GM21619 (cell line): ENCODE measurements at regions not wholly inside any gene's neighbourhood (a gene's known extent, or its start where the extent isn't known, plus 50 kb on each side); places are given as distances from the start of the nearest gene placed in this dataset.

Source experiments
- ATAC-seq: cut with Tn5 transposase; IDR thresholded peaks from one replicate; pipeline ENCODE4 v1.9.1; 2021; ENCODE audit not compliant: unreplicated experiment

DNA sequence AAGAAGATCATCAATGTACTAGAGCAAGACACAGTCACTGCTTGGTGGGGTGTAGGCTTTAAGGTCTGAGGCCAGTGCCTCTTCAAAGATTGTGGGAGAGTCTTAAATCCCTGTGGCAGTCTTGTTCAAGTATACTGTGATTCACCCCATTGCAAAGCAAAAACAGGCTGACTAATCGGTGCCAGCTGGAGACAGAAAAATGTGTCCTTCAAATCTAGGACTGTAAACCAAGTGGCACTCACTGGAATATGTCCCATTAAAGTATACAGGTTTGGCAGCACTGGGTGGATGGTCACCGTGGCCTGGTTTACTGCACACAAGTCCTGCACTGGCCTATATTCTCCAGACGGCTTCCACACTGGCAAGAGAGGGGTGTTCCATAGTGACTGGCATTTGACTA lies 1315.3 kb downstream of the TMEM121 start:
- ATAC-seq = no peak

DNA sequence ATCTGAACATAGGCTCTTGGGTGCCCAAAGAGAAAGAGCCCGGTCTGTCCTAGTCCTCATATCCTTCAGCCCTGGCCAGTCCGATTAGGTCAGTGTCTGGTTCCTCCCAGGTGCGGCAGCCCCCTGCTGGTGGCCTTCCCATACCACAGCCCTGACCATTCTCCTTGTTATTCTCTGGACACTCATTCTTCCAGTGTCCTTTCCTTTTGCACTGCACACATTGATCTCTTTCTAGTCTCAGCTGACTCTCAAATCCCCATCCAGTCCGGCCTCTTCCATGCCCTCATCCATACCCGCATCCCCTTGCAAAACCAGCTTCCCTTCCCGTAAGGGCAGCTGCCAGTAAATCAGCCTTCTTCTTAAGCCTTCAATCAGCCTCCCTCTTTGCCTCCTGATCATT lies 1316.3 kb downstream of the TMEM121 start:
- ATAC-seq = no peak

DNA sequence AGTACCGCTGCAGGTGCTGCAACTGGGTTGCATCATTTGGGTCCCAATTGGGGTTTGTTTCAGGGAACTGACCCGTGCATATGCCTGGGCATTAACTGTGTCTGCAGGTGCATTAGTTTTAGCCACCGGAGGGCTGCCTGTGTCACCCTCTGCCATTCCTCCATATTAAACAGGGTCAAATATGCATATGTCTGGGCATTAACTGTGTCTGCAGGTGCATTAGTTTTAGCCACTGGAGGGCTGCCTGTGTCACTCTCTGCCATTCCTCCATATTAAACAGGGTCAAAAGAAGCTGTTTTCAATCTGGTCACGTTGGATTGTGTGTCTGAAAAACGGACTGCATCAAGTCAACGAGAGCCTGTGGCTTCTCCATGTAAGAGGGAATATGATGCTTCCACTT lies 1317.0 kb downstream of the TMEM121 start:
- ATAC-seq = no peak

DNA sequence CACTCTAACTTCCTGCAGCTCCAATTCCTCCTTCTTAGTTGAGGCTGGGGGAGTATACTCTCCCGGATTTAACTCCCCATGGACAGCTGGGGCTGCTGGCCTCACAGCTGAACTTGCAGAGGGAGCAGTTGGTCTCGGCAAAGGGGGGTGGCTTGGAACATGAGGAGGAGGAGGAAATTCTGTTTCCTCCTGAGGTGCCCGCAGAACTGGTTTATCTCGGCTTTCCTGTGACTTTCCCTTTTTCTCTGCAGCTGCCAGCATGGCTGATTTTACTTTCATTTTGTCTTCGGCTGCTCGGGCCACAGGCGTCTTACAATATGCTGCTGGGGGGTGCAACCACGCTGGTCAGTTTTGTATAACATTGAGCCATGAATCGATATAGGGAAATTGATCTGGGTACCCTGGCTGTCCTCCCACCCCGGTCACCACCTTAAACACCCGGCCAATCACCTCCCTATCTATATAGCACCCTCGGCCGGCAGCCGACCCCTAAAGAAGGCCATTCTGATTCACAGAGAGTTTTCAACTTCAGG lies 1317.6 kb downstream of the TMEM121 start:
- ATAC-seq = no peak

DNA sequence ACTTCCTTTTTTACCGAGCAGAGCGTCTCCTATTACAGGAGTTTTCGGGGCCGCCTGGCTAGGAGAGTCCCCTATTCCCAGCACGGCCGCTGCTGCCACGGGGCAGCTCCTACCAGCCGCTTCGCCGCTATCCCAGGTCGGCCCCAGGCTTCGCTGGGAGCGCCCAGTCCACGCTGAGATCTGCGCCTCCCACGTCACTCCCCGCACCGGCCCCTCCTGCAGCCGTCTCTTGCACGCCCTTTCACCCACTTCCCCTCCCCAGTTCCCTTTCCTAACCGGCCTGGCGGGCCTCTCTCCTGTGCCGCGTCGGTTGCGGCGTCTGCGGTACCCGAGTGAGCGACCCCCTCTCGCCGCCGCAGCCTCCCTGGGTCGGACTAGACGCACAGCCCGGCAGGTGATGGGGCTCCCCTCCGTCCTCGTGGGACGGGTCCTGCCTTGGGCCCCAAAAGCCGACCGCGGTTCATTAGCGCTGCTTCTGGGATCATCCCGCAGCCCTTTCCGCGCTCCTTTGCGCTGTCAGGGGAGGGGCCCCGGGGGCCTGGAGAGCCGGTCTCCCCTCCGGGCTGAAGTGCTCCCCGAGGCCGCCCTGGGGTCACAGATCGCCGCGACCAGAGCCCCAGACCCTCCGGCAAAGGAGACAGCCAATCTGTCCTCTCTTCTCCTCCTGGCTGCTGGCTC lies 1318.4 kb downstream of the TMEM121 start:
- ATAC-seq = peak; percentile 30

DNA sequence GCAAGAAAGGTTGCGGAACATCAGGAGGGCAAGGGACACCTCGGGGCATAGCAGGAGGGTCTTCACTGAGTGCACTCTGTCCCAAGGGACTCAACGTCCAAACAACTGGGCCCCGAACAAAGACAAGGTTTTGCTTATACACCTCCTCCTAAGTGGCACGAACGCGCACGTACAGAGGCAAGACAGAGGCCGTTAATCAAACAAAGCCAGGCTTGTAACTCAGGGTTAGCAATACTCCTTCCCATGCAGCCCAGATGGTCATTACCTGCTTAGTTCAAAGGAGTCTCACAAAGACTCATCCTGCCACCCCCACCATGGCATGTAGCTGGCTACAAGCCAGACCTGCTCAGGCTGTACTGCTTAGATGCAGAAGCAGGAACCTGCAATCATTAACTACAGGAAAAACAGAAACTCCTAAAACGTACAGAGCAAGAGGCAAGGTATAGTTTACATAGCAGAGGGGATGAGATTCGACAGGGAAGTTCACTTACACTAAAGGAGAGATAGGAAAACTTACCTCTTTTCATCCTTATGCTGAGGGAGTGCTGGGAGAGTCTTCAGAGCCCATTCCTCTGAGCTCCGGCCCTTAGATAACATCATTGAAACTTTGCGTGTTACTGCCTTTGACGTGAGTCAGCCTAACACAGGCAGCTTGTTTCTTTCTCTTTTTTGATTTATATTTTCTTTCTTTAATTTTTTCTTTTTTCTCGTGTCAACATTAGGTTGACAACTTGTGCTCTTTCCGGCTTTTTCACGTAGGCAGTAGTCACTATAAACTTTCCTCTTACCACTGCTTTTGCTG lies 1319.1 kb downstream of the TMEM121 start:
- peak; percentile 46 for ATAC-seq

DNA sequence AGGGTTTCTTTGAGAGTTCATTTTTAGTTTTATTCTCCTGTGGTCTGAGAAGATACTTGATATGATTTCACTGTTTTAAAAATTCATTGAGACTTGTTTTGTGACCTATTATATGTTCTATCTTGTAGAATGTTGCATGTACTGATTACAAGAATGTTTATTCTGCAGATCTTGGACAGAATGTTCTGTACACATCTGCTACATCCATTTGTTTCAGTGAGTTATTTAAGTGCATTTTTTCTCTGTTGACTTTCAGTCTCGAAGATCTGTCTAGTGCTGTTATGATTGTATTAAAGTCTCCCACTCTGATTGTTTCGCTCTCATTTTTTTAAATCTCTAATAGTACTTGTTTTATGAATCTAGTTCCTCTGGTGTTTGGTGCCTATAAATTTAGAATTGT lies 1319.8 kb downstream of the TMEM121 start:
- no peak for ATAC-seq

DNA sequence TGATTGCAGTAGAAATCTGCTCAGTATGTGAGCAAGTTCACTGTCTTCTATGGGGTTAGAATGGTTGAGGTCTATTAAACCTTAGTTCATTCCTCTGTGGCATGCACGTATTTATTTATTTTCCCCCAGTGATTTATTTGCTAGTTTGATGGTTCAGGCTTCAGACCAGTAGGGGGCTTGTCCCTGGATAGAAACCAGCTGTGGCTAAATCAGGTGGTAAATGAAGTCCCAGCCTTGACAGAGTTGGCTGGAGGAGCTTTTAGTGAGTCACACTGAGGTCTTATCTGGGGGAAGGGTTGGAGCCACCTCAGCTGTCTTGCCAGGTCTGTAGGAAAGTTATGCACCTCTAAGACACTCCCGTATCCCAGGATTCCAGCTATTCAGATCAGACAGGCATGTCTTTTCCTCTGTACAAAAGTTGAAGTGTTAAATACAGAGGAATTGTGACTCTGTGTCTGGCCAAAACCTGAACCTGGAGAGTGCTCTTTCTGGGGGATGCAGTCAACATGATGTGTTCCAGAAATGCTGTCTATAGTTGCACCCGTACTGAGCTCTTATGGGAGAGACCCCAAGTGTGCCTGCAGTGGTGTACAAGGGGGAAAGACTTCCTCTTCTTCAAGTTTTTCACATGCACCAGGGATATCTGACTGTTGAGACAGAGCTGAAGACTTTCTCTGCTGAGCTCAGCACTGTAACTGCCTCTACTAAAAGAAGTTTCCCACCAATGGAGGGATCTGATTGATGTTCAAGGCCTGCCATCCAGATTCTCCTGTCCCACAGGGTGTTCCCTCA lies 1322.1 kb downstream of the TMEM121 start:
- ATAC-seq = no peak

DNA sequence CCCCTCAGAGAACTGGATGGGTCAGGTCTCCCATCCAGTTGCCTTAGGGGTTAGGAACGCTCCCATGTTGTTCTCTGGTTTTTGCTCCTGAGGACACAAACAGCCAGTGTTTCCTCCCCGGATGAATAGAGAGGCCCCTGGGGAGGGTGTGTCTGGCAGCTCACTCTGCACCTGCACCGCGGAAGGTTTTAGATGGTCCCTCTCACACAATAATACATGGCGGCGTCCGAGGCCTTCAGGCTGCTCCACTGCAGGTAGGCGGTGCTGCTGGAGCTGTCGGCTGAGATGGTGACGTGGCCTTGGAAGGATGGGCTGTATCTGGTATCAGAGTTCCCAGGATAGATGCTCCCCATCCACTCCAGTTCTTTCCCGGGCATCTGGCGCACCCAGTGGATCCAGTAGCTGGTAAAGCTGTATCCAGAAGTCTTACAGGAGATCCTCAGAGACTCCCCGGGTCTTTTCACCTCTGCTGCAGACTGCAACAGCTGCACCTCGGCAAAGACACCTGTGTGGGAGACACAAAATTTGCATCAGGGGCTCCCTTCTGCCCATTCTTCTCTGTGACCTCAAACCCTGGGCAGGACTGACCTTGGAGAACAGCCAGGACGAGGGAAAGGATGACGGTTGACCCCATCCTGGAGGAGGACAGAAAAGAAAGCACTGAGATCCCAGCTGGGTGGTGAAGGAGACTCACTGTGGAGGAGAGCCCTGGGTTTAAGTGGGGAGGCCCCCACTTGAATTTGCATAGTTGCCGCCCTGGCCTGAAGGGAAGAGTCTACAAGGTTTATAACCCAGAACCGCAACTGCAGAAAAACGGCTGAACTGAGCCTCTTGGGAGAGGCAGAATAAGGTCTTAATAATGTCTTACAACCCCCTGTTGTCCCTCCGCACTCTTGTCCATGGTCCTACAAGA lies 1324.8 kb downstream of the TMEM121 start:
- peak; percentile 60 for ATAC-seq

DNA sequence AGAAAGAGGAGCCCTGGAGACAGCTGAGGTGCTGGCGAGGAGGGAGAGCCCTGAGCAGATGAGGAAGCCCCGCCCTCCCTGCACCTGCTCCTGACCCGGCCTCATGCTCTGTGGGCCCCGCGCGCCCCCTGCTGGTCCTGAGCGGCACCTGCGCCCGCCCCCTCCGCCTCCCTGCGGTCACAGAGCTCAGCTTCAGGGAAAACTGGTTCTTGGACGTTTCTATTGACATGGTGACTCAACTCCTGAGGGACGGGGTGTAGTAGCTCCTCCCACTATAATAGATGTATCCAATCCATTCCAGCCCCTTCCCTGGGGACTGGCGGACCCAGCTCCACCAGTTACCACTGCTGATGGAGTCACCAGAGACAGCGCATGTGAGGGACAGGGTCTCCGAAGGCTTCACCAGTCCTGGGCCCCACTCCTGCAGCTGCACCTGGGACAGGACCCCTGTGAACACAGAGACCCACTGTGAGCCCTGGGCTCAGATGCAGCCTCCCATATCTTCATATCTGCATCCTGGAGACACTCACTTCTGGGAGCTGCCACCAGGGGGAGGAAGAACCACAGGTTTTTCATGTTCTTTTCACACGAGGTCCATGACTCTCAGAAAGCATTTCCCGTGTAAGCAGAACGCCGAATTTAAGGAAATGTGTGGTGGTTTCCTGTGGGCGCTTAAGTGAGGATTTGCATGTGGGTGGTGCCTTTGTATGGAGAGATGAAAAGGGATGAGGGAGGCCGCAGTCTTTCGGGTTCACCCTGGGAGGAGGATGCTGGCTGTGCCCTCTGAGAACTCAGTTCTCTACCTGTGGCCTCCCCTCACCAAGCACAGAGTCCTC lies 1346.4 kb downstream of the TMEM121 start:
- ATAC-seq = peak; percentile 44

DNA sequence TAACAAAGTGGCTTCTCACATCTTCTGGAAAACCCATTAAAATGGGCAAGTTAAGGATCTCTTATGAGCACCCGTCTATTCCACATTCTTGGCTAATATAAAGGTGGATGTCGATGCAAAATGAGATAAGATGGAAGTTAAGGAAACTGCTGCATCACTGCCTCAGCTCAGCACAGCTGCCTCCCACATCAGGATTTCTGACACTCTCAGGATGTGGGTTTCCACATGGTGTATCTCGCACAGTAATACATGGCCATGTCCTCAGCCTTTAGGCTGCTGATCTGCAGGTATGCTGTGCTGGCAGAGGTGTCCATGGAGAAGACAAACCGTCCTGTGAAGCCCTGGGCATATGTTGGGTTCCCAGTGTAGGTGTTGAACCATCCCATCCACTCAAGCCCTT lies 1348.0 kb downstream of the TMEM121 start:
- no peak for ATAC-seq

DNA sequence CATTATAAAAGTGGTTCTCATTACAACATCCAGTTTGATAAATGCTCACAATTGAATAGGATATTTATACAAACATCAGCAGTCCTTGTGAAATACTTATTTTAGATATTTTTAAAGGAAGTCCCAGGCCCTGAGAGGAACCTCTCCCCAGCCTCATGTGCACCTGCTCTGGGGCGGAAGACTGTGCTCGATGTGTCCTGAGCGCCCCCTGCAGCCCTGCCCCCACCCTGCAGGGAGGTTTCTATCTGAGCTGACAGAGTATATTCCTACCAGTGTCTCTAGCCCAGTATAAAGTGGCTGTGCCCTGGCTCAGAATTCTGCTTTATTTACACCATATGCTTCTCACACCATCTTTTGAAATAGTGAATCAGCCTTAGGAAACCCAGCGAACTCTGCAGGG lies 1349.1 kb downstream of the TMEM121 start:
- ATAC-seq = peak; percentile 42

DNA sequence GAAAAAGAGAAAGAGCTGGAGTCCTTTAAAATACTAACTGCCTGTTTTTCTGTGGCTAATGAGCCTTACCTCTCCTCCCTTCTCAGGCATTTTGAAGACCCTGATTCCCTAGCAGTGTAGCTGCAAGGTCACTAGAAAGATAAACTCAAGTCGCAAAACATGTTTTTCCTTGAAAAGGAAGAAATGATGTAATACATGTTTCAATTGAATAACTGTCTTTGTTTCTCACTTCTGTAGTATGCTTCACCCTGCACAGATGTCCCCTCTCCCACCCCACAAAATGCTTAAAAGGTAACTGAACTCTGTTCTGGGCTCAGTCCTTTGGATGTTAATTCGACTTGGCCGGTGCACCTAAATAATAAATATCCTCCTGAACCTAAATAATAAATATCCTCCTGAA lies 1350.3 kb downstream of the TMEM121 start:
- no peak for ATAC-seq

DNA sequence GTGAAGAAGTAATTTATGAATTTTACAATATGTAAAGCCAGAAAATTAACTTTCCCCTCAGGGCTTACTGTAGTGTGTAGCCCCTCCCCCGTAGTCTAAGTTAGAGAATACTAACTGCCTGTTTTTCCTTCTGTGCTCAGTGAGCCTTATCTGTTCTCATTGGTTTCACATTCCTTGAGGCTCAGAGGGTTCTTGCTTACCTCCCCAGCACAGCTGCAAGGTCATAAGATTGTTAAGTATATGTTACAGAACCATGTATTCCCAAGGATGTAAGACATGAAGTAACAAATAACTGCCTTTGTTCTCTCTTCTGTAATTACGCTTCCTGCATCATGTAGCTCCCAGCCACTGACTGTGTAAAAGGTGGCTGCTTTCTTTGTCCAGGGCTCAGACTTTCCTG lies 1351.1 kb downstream of the TMEM121 start:
- ATAC-seq = no peak

DNA sequence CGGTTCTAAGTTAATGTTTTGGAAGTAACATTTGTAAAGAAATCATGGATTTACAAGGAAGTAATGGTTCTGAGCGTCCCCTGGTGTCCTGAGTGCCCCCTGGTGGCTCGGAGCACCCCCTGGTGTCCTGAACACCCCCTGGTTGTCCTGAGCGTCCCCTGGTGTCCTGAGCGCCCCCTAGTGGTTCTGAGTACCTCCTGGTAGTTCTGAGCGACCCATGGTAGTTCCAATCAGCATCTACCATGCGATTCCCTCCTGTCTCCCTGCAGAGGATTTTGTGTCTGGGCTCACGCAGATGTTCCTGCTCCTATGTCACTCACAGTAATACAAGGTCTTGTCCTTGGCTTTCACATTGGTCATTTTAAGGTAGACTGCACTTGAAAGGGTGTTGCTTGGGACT lies 1352.9 kb downstream of the TMEM121 start:
- ATAC-seq = peak; percentile 44

DNA sequence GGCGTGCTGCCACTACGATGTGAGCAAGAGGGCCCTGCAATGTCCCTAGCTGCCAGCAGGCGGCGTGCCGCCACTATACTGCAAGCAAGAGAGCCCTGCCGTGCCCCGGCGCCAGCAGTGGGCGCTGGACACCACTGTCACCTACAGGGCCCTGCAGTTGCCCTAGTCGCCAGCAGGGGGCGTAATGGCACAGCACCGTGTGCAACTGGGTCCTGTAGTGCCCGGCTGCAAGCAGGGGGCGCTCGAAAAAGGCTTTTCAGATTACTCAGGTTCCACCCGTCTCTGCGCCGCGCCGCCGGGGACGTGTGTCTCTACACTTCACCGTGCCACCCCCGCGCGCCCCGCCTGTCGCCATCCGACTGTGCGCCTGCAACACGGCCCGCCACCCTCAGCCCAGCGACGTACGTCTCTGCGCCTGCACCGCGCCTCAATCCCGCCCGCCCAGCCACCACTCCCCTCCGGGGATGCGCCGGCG lies 1356.9 kb downstream of the TMEM121 start:
- ATAC-seq = no peak
